ENCODE measurements at regions not wholly inside any gene's neighbourhood (a gene's known extent, or its start where the extent isn't known, plus 50 kb on each side); places are given as distances from the start of the nearest gene placed in this dataset.
A peak's percentile ranks its signal among the peaks of the same experiment; 100 is the strongest.

DNA sequence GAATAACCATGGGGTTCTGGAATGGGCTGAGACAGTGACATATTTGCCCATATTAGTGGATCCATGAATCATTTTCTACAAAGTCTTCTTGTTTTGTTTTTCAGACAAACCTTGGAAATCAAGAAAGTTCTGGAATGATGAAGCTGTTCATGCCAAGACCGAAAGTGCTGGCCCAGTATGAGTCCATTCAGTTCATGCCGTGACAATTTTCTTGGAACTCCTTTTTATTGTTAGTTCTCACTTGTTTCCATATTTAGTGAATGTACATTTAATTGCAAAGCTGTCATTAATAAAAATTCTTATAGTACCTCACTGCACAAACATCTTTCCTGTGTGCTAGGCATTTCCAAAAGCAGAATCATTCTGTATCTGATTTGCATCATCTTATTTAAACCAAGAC is 100.6 kb upstream of the KCNJ15 start:
- Histone ChIP-seq H3K27me3 (replicated peaks; ENCODE audit: insufficient read depth, low read length) (no peaks in the 10 kb centered on the region), H3K36me3 (replicated peaks; ENCODE audit: insufficient read depth, low read length) (no peaks in the 10 kb centered on the region), H3K9me2 (replicated peaks; ENCODE audit: insufficient read depth, low read length) (no peaks in the 10 kb centered on the region), H3K27ac (ENCODE audit: low read length) (no peak overlapping the region), H4K20me1 (ENCODE audit: insufficient read depth, low read length) (no peaks in the 10 kb centered on the region), H3K4me2 (ENCODE audit: low read depth, low read length) (no peak overlapping the region), H3K9ac (ENCODE audit: low read length) (no peak overlapping the region), H3K4me3 (ENCODE audit: low read length) (no peak overlapping the region), H3K4me1 (ENCODE audit: low read length) (no peaks in the 10 kb centered on the region), H2AFZ (ENCODE audit: low read length) (no peak overlapping the region), H3F3A (ENCODE audit: insufficient read depth, low read length) (no peaks in the 10 kb centered on the region), H3K9me3 (replicated peaks; ENCODE audit: insufficient read depth, low read length) (no peaks in the 10 kb centered on the region), H3K79me2 (ENCODE audit: low read length) (no peaks in the 10 kb centered on the region)
- DNase-seq: no peak
- no peak for TF ChIP-seq EZH2phosphoT487 (IDR thresholded peaks at IDR 0.05; ENCODE audit: low read length)

DNA sequence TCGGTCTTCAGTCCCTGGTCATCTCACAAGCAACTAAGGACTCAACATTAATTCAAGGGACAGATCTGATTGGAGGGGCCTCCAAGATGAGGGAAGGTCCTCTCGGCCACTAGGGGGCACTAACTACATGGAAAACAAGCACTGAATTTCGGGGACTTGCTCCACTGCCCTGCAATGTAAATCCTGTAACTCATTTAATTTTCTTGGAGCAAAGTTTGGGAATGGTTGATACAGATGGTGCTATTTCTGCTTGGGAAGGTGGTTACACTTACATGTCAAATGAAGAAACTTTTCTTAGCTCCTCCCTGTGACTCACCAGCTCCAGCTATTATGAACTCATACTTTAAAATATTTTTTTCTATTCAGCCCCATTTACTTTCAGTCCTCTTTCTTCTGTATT is 97.4 kb upstream of the KCNJ15 start:
- TF ChIP-seq, protein P1, sequence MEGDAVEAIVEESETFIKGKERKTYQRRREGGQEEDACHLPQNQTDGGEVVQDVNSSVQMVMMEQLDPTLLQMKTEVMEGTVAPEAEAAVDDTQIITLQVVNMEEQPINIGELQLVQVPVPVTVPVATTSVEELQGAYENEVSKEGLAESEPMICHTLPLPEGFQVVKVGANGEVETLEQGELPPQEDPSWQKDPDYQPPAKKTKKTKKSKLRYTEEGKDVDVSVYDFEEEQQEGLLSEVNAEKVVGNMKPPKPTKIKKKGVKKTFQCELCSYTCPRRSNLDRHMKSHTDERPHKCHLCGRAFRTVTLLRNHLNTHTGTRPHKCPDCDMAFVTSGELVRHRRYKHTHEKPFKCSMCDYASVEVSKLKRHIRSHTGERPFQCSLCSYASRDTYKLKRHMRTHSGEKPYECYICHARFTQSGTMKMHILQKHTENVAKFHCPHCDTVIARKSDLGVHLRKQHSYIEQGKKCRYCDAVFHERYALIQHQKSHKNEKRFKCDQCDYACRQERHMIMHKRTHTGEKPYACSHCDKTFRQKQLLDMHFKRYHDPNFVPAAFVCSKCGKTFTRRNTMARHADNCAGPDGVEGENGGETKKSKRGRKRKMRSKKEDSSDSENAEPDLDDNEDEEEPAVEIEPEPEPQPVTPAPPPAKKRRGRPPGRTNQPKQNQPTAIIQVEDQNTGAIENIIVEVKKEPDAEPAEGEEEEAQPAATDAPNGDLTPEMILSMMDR (IDR thresholded peaks at IDR 0.05; ENCODE audit: low read length): peak; percentile 99
- TF ChIP-seq EZH2phosphoT487 (IDR thresholded peaks at IDR 0.05; ENCODE audit: low read length): no peak
- Histone ChIP-seq H3K9me3 (replicated peaks; ENCODE audit: insufficient read depth, low read length) (no peaks in the 10 kb centered on the region), H3K27ac (ENCODE audit: low read length) (no peak overlapping the region), H3K4me2 (ENCODE audit: low read depth, low read length) (no peak overlapping the region), H3K4me1 (ENCODE audit: low read length) (no peaks in the 10 kb centered on the region), H4K20me1 (ENCODE audit: insufficient read depth, low read length) (no peaks in the 10 kb centered on the region), H3K36me3 (replicated peaks; ENCODE audit: insufficient read depth, low read length) (no peaks in the 10 kb centered on the region), H3K27me3 (replicated peaks; ENCODE audit: insufficient read depth, low read length) (no peaks in the 10 kb centered on the region), H3K9me2 (replicated peaks; ENCODE audit: insufficient read depth, low read length) (no peaks in the 10 kb centered on the region), H3K79me2 (ENCODE audit: low read length) (no peaks in the 10 kb centered on the region), H3K9ac (ENCODE audit: low read length) (no peak overlapping the region), H3F3A (ENCODE audit: insufficient read depth, low read length) (no peaks in the 10 kb centered on the region), H2AFZ (ENCODE audit: low read length) (no peak overlapping the region), H3K4me3 (ENCODE audit: low read length) (no peak overlapping the region)
- peak; percentile 87 for DNase-seq

DNA sequence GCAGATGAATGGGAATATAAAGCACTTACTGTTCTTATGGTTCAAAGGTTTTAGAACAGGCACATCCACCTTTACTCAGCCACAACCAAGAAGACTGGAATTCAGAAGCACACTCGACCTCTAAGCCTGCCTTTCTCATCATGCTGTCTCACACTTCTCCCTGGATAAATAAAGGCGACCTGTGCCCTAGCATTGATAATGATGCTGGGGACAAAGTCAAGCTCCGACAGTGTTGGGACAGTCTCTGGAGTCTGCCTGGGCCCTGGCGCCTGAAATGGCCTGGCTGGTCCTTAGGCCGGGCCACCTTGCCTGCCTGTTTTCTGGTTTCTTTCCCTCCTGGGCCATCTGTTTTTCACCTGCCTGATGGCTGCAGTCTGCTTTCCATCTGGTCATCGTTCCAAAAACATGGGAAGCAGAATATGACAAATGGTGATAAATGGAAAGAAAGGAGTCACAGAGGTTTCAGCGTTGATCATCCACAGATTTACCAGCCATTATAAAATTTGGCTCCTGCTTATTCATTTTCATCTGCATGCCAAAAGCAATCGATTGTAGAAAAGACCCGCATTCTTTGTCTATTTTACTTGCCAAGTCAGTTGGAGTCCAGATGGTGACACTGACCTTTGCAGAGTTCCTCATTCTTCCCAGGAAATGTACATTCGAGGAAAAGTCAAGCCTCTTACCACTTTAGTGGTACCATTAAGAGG is 91.2 kb upstream of the KCNJ15 start:
- H3K9me3 ChIP-seq (replicated peaks; ENCODE audit: insufficient read depth, low read length): no peaks in the 10 kb centered on the region
- no peak overlapping the region for H3K4me2 ChIP-seq (ENCODE audit: low read depth, low read length)
- H3K9ac ChIP-seq (ENCODE audit: low read length): no peak overlapping the region
- no peaks in the 10 kb centered on the region for H3F3A ChIP-seq (ENCODE audit: insufficient read depth, low read length)
- no peak overlapping the region for H3K27ac ChIP-seq (ENCODE audit: low read length)
- DNase-seq: no peak
- no peaks in the 10 kb centered on the region for H3K79me2 ChIP-seq (ENCODE audit: low read length)
- H4K20me1 ChIP-seq (ENCODE audit: insufficient read depth, low read length): no peaks in the 10 kb centered on the region
- TF ChIP-seq EZH2 (optimal IDR thresholded peaks at IDR 0.05; ENCODE audit: low read depth, low read length): no peak
- TF ChIP-seq, protein P1 (IDR thresholded peaks at IDR 0.05; ENCODE audit: low read length): no peak
- TF ChIP-seq EZH2phosphoT487 (IDR thresholded peaks at IDR 0.05; ENCODE audit: low read length): no peak
- no peak overlapping the region for H3K4me3 ChIP-seq (ENCODE audit: low read length)
- no peaks in the 10 kb centered on the region for H3K4me1 ChIP-seq (ENCODE audit: low read length)
- no peaks in the 10 kb centered on the region for H3K27me3 ChIP-seq (replicated peaks; ENCODE audit: insufficient read depth, low read length)
- H3K9me2 ChIP-seq (replicated peaks; ENCODE audit: insufficient read depth, low read length): no peaks in the 10 kb centered on the region
- H2AFZ ChIP-seq (ENCODE audit: low read length): no peak overlapping the region
- no peaks in the 10 kb centered on the region for H3K36me3 ChIP-seq (replicated peaks; ENCODE audit: insufficient read depth, low read length)

DNA sequence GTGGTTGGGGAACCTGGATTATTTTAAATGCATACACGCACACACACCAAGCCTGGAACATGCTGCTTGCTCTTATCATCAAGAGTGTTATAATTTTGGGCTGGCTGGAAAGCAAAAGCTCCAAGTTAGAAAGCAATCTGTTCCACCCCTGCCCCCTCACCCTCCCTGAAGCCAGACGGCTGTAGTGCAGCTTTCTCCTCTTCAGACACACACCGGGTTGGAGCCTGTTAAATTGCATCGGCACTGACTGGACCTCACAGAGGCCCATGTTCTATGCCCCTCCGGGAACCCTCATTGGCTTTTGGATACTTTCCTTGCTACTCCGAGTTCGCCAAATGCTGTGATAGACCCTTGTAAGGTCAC is 90.6 kb upstream of the KCNJ15 start:
- no peak for DNase-seq
- Histone ChIP-seq H3K4me1 (ENCODE audit: low read length) (no peaks in the 10 kb centered on the region), H3K36me3 (replicated peaks; ENCODE audit: insufficient read depth, low read length) (no peaks in the 10 kb centered on the region)

More for the DNA sequence above, 90.6 kb upstream of the KCNJ15 start:
- Histone ChIP-seq H3K27ac (ENCODE audit: low read length) (no peak overlapping the region), H3K9ac (ENCODE audit: low read length) (no peak overlapping the region), H3K9me3 (replicated peaks; ENCODE audit: insufficient read depth, low read length) (no peaks in the 10 kb centered on the region), H3K79me2 (ENCODE audit: low read length) (no peaks in the 10 kb centered on the region), H3K4me3 (ENCODE audit: low read length) (no peak overlapping the region), H4K20me1 (ENCODE audit: insufficient read depth, low read length) (no peaks in the 10 kb centered on the region), H2AFZ (ENCODE audit: low read length) (no peak overlapping the region), H3K27me3 (replicated peaks; ENCODE audit: insufficient read depth, low read length) (no peaks in the 10 kb centered on the region), H3K9me2 (replicated peaks; ENCODE audit: insufficient read depth, low read length) (no peaks in the 10 kb centered on the region), H3K4me2 (ENCODE audit: low read depth, low read length) (no peak overlapping the region), H3F3A (ENCODE audit: insufficient read depth, low read length) (no peaks in the 10 kb centered on the region)
- TF ChIP-seq EZH2 (optimal IDR thresholded peaks at IDR 0.05; ENCODE audit: low read depth, low read length): no peak
- no peak for TF ChIP-seq EZH2phosphoT487 (IDR thresholded peaks at IDR 0.05; ENCODE audit: low read length)
- TF ChIP-seq, protein P1 (IDR thresholded peaks at IDR 0.05; ENCODE audit: low read length): no peak
